HEK293 (cell line): ENCODE measurements at regions not wholly inside any gene's neighbourhood (a gene's known extent, or its start where the extent isn't known, plus 50 kb on each side); places are given as distances from the start of the nearest gene placed in this dataset.

Experiments
- AEBP2 ChIP-seq: fragments of 450-650 bp; formaldehyde crosslinking; IDR thresholded peaks from 2 replicates; pipeline ENCODE4 v1.5.1; 2016; ENCODE audit warnings: missing biosample characterization, missing genetic modification characterization, borderline replicate concordance
- OVOL3 ChIP-seq: fragments of 450-650 bp; formaldehyde crosslinking; IDR thresholded peaks from 2 replicates; pipeline ENCODE4 v1.5.1; 2016; ENCODE audit warnings: missing biosample characterization, missing genetic modification characterization
- REST ChIP-seq: fragments of 450-650 bp; formaldehyde crosslinking; IDR thresholded peaks from 2 replicates; pipeline ENCODE4 v1.5.1; 2016; ENCODE audit warnings: missing biosample characterization, missing genetic modification characterization
- ZBTB1 ChIP-seq: fragments of 450-650 bp; formaldehyde crosslinking; IDR thresholded peaks from 2 replicates; pipeline ENCODE4 v1.5.1; 2016; ENCODE audit warnings: missing biosample characterization, missing genetic modification characterization
- ZNF132 ChIP-seq: fragments of 450-650 bp; formaldehyde crosslinking; IDR thresholded peaks from 2 replicates; pipeline ENCODE4 v1.5.1; 2017; ENCODE audit warnings: missing biosample characterization, missing genetic modification characterization, borderline replicate concordance
- ZNF239 ChIP-seq: fragments of 450-650 bp; formaldehyde crosslinking; IDR thresholded peaks from 2 replicates; pipeline ENCODE4 v1.5.1; 2016; ENCODE audit warnings: missing biosample characterization, missing genetic modification characterization
- ZNF274 ChIP-seq, 2 experiments: fragments of 200-500 bp in 1 of 2; fragments of 450-650 bp in 1 of 2; sonication (Bioruptor generic) in 1 of 2; formaldehyde crosslinking in 1 of 2; IDR thresholded peaks; 2 replicates each; pipeline versions ENCODE4 v1.5.1 to v1.6.1; 2014 to 2016; ENCODE audit warnings: borderline replicate concordance in 1 of 2, inconsistent platforms in 1 of 2, low read length in 1 of 2, missing biosample characterization in 1 of 2, missing genetic modification characterization in 1 of 2
- ZNF600 ChIP-seq: fragments of 450-650 bp; formaldehyde crosslinking; IDR thresholded peaks from 2 replicates; pipeline ENCODE4 v1.5.1; 2016; ENCODE audit warnings: missing biosample characterization, missing genetic modification characterization
- ZNF768 ChIP-seq: fragments of 450-650 bp; formaldehyde crosslinking; IDR thresholded peaks from 2 replicates; pipeline ENCODE4 v1.5.1; 2018; ENCODE audit warnings: missing biosample characterization, mild to moderate bottlenecking, missing genetic modification characterization
- TF ChIP-seq, protein P1 (sequence below): fragments of 450-650 bp; formaldehyde crosslinking; IDR thresholded peaks from 2 replicates; pipeline ENCODE4 v1.5.1; 2016; ENCODE audit warnings: missing biosample characterization, missing genetic modification characterization

DNA sequence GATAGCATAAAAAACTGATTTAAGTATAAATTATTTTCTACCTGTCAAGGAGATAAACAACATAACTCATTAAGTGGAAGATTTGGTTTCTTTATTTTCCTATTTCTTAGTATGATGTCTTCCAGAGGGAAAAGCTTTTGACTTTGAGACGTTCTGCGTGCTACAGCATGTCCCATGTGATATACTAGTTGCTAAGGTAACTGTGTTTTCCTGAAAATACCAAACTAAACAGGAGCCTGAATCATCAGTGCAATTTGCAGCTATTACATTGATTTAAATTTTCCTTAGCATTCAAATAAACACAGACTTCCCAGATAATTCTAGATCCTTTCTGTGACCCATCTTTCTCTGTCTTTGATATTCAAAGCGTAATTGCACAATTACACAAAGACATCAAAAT, 117.7 kb upstream of the P2RY1 start:
- TF ChIP-seq, protein P1, sequence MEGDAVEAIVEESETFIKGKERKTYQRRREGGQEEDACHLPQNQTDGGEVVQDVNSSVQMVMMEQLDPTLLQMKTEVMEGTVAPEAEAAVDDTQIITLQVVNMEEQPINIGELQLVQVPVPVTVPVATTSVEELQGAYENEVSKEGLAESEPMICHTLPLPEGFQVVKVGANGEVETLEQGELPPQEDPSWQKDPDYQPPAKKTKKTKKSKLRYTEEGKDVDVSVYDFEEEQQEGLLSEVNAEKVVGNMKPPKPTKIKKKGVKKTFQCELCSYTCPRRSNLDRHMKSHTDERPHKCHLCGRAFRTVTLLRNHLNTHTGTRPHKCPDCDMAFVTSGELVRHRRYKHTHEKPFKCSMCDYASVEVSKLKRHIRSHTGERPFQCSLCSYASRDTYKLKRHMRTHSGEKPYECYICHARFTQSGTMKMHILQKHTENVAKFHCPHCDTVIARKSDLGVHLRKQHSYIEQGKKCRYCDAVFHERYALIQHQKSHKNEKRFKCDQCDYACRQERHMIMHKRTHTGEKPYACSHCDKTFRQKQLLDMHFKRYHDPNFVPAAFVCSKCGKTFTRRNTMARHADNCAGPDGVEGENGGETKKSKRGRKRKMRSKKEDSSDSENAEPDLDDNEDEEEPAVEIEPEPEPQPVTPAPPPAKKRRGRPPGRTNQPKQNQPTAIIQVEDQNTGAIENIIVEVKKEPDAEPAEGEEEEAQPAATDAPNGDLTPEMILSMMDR (tag by site-specific recombination): no peak
- no peak for TF ChIP-seq ZNF768 (tag by site-specific recombination)
- TF ChIP-seq ZNF274 (IDR thresholded peaks at IDR 0.05; ENCODE audit: low read length): no peak
- no peak for TF ChIP-seq ZNF274 (tag by site-specific recombination; IDR thresholded peaks at IDR 0.05; ENCODE audit: borderline replicate concordance)
- no peak for TF ChIP-seq ZNF132 (tag by site-specific recombination)
- no peak for TF ChIP-seq OVOL3 (tag by site-specific recombination)
- no peak for TF ChIP-seq ZNF600 (tag by site-specific recombination)
- TF ChIP-seq AEBP2 (tag by site-specific recombination): no peak
- no peak for TF ChIP-seq REST (tag by site-specific recombination)
- TF ChIP-seq ZNF239 (tag by site-specific recombination): no peak
- TF ChIP-seq ZBTB1 (tag by site-specific recombination): no peak
